Heart left ventricle (tissue), 13 donors: ENCODE measurements at regions not wholly inside any gene's neighbourhood (a gene's known extent, or its start where the extent isn't known, plus 50 kb on each side); places are given as distances from the start of the nearest gene placed in this dataset.

ENCODE experiments used
- POLR2A ChIP-seq, 2 donors: fragments of 450-650 bp; IDR thresholded peaks; one replicate each; pipeline ENCODE4 v1.6.1; 2017; ENCODE audit warnings: antibody characterized with exemption in 2 of 2, mild to moderate bottlenecking in 2 of 2, moderate library complexity in 2 of 2
- TF ChIP-seq, protein P1 (sequence below), 12 donors: fragments of 200-600 bp; sonication (generic) in 4 of 12; IDR thresholded peaks; one replicate each; pipeline versions ENCODE4 v1.5.0 to v1.8.0; 2018 to 2022; ENCODE audit warnings: antibody characterized with exemption in 12 of 12, mild to moderate bottlenecking in 5 of 12
- donor health status: ischemic (EF 13 %, LVEDD 7.1; RV severe dilation, severe dysfunction).
- donor health status: DM: no; HTN: yes; CAD: no.
- donor health status: DM: no; HTN: no; CAD: no.
- donor health status: ischemic (EF 25% LVEDD 6.9; RV normal size, moderate dysfunction).
- donor health status: ischemic (EF 25% LVEDD 5.7; RV mildly dilated, moderate dysfunction).
- donor health status: ischemic (EF 35%, LVEDD 5.7; RV mildly dilated, moderate dysfunction).
- donor health status: nonischemic (EF 11% LVEDD 7.7; RV severe dilation, severe dysfunction).
- donor health status: DM: yes; HTN: yes; CAD: no.
- donor health status: PGD.
- donor health status: ischemic (EF 29% LVEDD 5.4; RV normal size, mild dysfunction).
- donor health status: nonischemic (EF 23%, LVEDD 6.1; RV moderate dilation, normal function).

DNA sequence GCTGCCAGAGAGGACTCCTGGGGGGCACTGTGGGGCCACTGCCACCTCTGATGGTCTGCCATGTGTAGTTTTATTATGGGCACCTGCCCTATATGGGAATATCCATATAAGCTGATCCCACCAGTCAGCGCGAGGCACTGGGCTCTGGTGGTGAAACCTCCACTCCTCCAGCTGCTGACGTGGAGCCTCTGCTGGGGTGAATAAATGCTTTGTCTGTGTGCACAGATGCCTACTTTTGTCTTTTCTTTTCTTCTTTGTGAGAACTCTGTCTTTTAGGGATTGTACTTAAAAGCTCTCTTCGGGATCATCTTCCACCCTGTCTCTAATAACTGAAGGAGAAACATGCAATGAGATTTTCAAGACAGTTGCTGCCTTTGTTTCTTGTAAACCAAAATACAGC, 68.9 kb upstream of the NCK2 start:
- TF ChIP-seq, protein P1, sequence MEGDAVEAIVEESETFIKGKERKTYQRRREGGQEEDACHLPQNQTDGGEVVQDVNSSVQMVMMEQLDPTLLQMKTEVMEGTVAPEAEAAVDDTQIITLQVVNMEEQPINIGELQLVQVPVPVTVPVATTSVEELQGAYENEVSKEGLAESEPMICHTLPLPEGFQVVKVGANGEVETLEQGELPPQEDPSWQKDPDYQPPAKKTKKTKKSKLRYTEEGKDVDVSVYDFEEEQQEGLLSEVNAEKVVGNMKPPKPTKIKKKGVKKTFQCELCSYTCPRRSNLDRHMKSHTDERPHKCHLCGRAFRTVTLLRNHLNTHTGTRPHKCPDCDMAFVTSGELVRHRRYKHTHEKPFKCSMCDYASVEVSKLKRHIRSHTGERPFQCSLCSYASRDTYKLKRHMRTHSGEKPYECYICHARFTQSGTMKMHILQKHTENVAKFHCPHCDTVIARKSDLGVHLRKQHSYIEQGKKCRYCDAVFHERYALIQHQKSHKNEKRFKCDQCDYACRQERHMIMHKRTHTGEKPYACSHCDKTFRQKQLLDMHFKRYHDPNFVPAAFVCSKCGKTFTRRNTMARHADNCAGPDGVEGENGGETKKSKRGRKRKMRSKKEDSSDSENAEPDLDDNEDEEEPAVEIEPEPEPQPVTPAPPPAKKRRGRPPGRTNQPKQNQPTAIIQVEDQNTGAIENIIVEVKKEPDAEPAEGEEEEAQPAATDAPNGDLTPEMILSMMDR (IDR thresholded peaks at IDR 0.05): no peak
- no peak for TF ChIP-seq POLR2A (IDR thresholded peaks at IDR 0.05)
